ENCODE measurements at regions not wholly inside any gene's neighbourhood (a gene's known extent, or its start where the extent isn't known, plus 50 kb on each side); places are given as distances from the start of the nearest gene placed in this dataset.
"Not testable (repeated sequence)": the region's sequence is repeated elsewhere in the genome, so short reads cannot be mapped to it uniquely, and the experiment has no call there.

GRCh38 chr12:47610686-47611252 is 95.1 kb downstream of the RPAP3 start:
- no peak for DNase-seq (ENCODE audit: low read depth in 2 of 2)

- DNase-seq (ENCODE audit: low read depth in 2 of 2), result no peak
Observed at GRCh38 chr12:47609806-47610205, 96.0 kb downstream of the RPAP3 start.

GRCh38 chr12:47608671-47609070 is 97.2 kb downstream of the RPAP3 start:
- DNase-seq (ENCODE audit: low read depth in 2 of 2), result not testable (repeated sequence)

GRCh38 chr12:47604221-47604873 is 101.5 kb downstream of the RPAP3 start:
- DNase-seq (ENCODE audit: low read depth in 2 of 2), result no peak

- DNase-seq (ENCODE audit: low read depth in 2 of 2), result no peak
Observed at GRCh38 chr12:47602949-47603558, 102.8 kb downstream of the RPAP3 start.

- no peak for DNase-seq (ENCODE audit: low read depth in 2 of 2)
Observed at GRCh38 chr12:47602325-47602724, 103.5 kb downstream of the RPAP3 start.

- no peak for DNase-seq (ENCODE audit: low read depth in 2 of 2)
Observed at GRCh38 chr12:47601071-47601470, 104.8 kb downstream of the RPAP3 start.

GRCh38 chr12:47591795-47592194 is 114.0 kb downstream of the RPAP3 start:
- no peak for DNase-seq (ENCODE audit: low read depth in 2 of 2)

- DNase-seq (ENCODE audit: low read depth in 2 of 2), result no peak
Observed at GRCh38 chr12:47591361-47591791, 114.5 kb downstream of the RPAP3 start.

GRCh38 chr12:47590771-47591360 is 115.0 kb downstream of the RPAP3 start:
- DNase-seq (ENCODE audit: low read depth in 2 of 2), result no peak

GRCh38 chr12:47586952-47587669 is 118.7 kb downstream of the RPAP3 start:
- no peak for DNase-seq (ENCODE audit: low read depth in 2 of 2)

GRCh38 chr12:47585507-47585906 is 120.3 kb downstream of the RPAP3 start:
- DNase-seq (ENCODE audit: low read depth in 2 of 2), result no peak

- no peak for DNase-seq (ENCODE audit: low read depth in 2 of 2)
Observed at GRCh38 chr12:47578836-47579235, 127.0 kb downstream of the RPAP3 start.

GRCh38 chr12:47577206-47577989 is 128.4 kb downstream of the RPAP3 start:
- no peak for DNase-seq (ENCODE audit: low read depth in 2 of 2)

GRCh38 chr12:47576289-47576945 is 129.4 kb downstream of the RPAP3 start:
- DNase-seq (ENCODE audit: low read depth in 2 of 2), result no peak

GRCh38 chr12:47574252-47575021 is 131.4 kb downstream of the RPAP3 start:
- DNase-seq (ENCODE audit: low read depth in 2 of 2), result no peak

- DNase-seq (ENCODE audit: low read depth in 2 of 2), result no peak
Observed at GRCh38 chr12:47573146-47573659, 132.6 kb downstream of the RPAP3 start.

- DNase-seq (ENCODE audit: low read depth in 2 of 2), result no peak
Observed at GRCh38 chr12:47570151-47570550, 135.7 kb downstream of the RPAP3 start.

- no peak for DNase-seq (ENCODE audit: low read depth in 2 of 2)
Observed at GRCh38 chr12:47562201-47562600, 143.6 kb downstream of the RPAP3 start.

GRCh38 chr12:47561746-47562145 is 144.1 kb downstream of the RPAP3 start:
- DNase-seq (ENCODE audit: low read depth in 2 of 2), result no peak
